ENCODE measurements at regions not wholly inside any gene's neighbourhood (a gene's known extent, or its start where the extent isn't known, plus 50 kb on each side); places are given as distances from the start of the nearest gene placed in this dataset.

GRCh38 chr9:13534006-13534405 lies 254.5 kb upstream of the MPDZ start:
- no peaks in the 10 kb centered on the region for H3K9me3 ChIP-seq (ENCODE audit: insufficient read depth, low read length)
- no peak overlapping the region for H3K4me3 ChIP-seq (ENCODE audit: low read length)
- H3K79me2 ChIP-seq (ENCODE audit: low read length): no peaks in the 10 kb centered on the region
- H4K20me1 ChIP-seq (ENCODE audit: insufficient read depth, low read length): no peaks in the 10 kb centered on the region
- no peak overlapping the region for H2AFZ ChIP-seq (ENCODE audit: low read depth, low read length)
- H3K4me1 ChIP-seq (ENCODE audit: low read length): no peaks in the 10 kb centered on the region
- no peak overlapping the region for H3K9ac ChIP-seq (ENCODE audit: low read length)
- H3K27me3 ChIP-seq (ENCODE audit: low read depth, low read length): no peaks in the 10 kb centered on the region
- no peak for TF ChIP-seq EZH2phosphoT487 (IDR thresholded peaks at IDR 0.05; ENCODE audit: low read depth)
- no peak for TF ChIP-seq CTCF (IDR thresholded peaks at IDR 0.05; ENCODE audit: low read depth, low read length)
- no peaks in the 10 kb centered on the region for H3K36me3 ChIP-seq (replicated peaks; ENCODE audit: low read depth, low read length)
- H3K27ac ChIP-seq (ENCODE audit: low read length): no peak overlapping the region
- no peak overlapping the region for H3K4me2 ChIP-seq (ENCODE audit: low read length)

DNA sequence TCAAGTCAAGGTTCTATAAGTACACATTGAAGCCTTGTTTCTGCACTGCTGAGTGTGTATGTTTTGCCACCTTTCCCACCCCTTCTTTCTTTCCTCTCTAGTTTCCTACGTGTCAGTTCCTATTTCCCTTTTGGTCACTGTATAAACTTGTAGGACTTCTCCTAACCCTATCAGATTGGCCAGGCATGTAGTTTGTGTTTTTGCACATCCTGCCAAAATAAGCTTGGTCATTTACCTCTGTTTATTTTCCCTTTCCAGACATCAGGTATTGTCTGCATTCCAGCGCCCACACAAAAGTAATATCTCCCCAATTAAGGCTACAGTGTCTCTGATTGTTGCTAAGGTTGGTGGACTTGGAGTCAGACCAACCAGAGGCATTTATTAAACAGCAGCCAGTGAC lies 252.9 kb upstream of the MPDZ start:
- H3K27ac ChIP-seq (ENCODE audit: low read length): no peak overlapping the region
- H4K20me1 ChIP-seq (ENCODE audit: insufficient read depth, low read length): no peaks in the 10 kb centered on the region
- H2AFZ ChIP-seq (ENCODE audit: low read depth, low read length): no peak overlapping the region
- H3K4me3 ChIP-seq (ENCODE audit: low read length): no peak overlapping the region
- no peaks in the 10 kb centered on the region for H3K9me3 ChIP-seq (ENCODE audit: insufficient read depth, low read length)
- H3K79me2 ChIP-seq (ENCODE audit: low read length): no peaks in the 10 kb centered on the region
- no peaks in the 10 kb centered on the region for H3K4me1 ChIP-seq (ENCODE audit: low read length)
- H3K9ac ChIP-seq (ENCODE audit: low read length): no peak overlapping the region
- H3K36me3 ChIP-seq (replicated peaks; ENCODE audit: low read depth, low read length): no peaks in the 10 kb centered on the region
- H3K27me3 ChIP-seq (ENCODE audit: low read depth, low read length): no peaks in the 10 kb centered on the region
- H3K4me2 ChIP-seq (ENCODE audit: low read length): no peak overlapping the region
- TF ChIP-seq EZH2phosphoT487 (IDR thresholded peaks at IDR 0.05; ENCODE audit: low read depth) (no peak), CTCF (IDR thresholded peaks at IDR 0.05; ENCODE audit: low read depth, low read length) (no peak)

- no peak overlapping the region for H3K4me2 ChIP-seq (ENCODE audit: low read length)
- no peak overlapping the region for H3K9ac ChIP-seq (ENCODE audit: low read length)
- H3K4me1 ChIP-seq (ENCODE audit: low read length): no peaks in the 10 kb centered on the region
These were observed 250.0 kb upstream of the MPDZ start for GRCh38 chr9:13529321-13530104.

GRCh38 chr9:13524245-13524644 lies 244.8 kb upstream of the MPDZ start:
- TF ChIP-seq EZH2phosphoT487 (IDR thresholded peaks at IDR 0.05; ENCODE audit: low read depth) (no peak), CTCF (IDR thresholded peaks at IDR 0.05; ENCODE audit: low read depth, low read length) (no peak)
- H3K4me3 ChIP-seq (ENCODE audit: low read length): no peak overlapping the region
- H3K4me2 ChIP-seq (ENCODE audit: low read length): no peak overlapping the region
- H3K36me3 ChIP-seq (replicated peaks; ENCODE audit: low read depth, low read length): no peaks in the 10 kb centered on the region
- H3K4me1 ChIP-seq (ENCODE audit: low read length): no peaks in the 10 kb centered on the region
- H3K27me3 ChIP-seq (ENCODE audit: low read depth, low read length): no peaks in the 10 kb centered on the region
- H3K9ac ChIP-seq (ENCODE audit: low read length): no peak overlapping the region
- no peaks in the 10 kb centered on the region for H4K20me1 ChIP-seq (ENCODE audit: insufficient read depth, low read length)
- H2AFZ ChIP-seq (ENCODE audit: low read depth, low read length): no peak overlapping the region
- H3K79me2 ChIP-seq (ENCODE audit: low read length): no peaks in the 10 kb centered on the region
- no peak overlapping the region for H3K27ac ChIP-seq (ENCODE audit: low read length)
- no peaks in the 10 kb centered on the region for H3K9me3 ChIP-seq (ENCODE audit: insufficient read depth, low read length)

More at GRCh38 chr9:13529321-13530104, 250.0 kb upstream of the MPDZ start:
- Histone ChIP-seq H3K9me3 (ENCODE audit: insufficient read depth, low read length) (no peaks in the 10 kb centered on the region), H3K27me3 (ENCODE audit: low read depth, low read length) (no peaks in the 10 kb centered on the region), H2AFZ (ENCODE audit: low read depth, low read length) (no peak overlapping the region), H4K20me1 (ENCODE audit: insufficient read depth, low read length) (no peaks in the 10 kb centered on the region), H3K36me3 (replicated peaks; ENCODE audit: low read depth, low read length) (no peaks in the 10 kb centered on the region), H3K4me3 (ENCODE audit: low read length) (no peak overlapping the region), H3K27ac (ENCODE audit: low read length) (no peak overlapping the region), H3K79me2 (ENCODE audit: low read length) (no peaks in the 10 kb centered on the region)
- no peak for TF ChIP-seq EZH2phosphoT487 (IDR thresholded peaks at IDR 0.05; ENCODE audit: low read depth)
- TF ChIP-seq CTCF (IDR thresholded peaks at IDR 0.05; ENCODE audit: low read depth, low read length): no peak

Measured in OCI-LY3 (cell line).